ENCODE measurements at regions not wholly inside any gene's neighbourhood (a gene's known extent, or its start where the extent isn't known, plus 50 kb on each side); places are given as distances from the start of the nearest gene placed in this dataset.

- no peak for DNase-seq
- Histone ChIP-seq H3K4me1 (ENCODE audit: insufficient read depth) (no peaks in the 10 kb centered on the region), H3K36me3 (no peaks in the 10 kb centered on the region), H3K4me3 (no peak overlapping the region), H3K27me3 (no peaks in the 10 kb centered on the region), H3K9me3 (no peaks in the 10 kb centered on the region), H3K27ac (no peak overlapping the region)
- TF ChIP-seq POLR2A (IDR thresholded peaks at IDR 0.05) = no peak
- no peak for TF ChIP-seq EP300 (IDR thresholded peaks at IDR 0.05)
- no peak for TF ChIP-seq CTCF (IDR thresholded peaks at IDR 0.05)
- WGBS, 3 donors = 73 to 89% (median 84%) methylated on average over 4 of the region's 4 CpGs
- intact Hi-C loops (cut with DNase I) = no loop called here
These were observed 114.5 kb upstream of the PLXNA2 start for GRCh38 chr1:208358651-208359050.

GRCh38 chr1:208362011-208362410 lies 117.8 kb upstream of the PLXNA2 start:
- Histone ChIP-seq H3K4me1 (ENCODE audit: insufficient read depth) (no peaks in the 10 kb centered on the region), H3K36me3 (no peaks in the 10 kb centered on the region), H3K9me3 (no peaks in the 10 kb centered on the region), H3K27me3 (no peaks in the 10 kb centered on the region), H3K27ac (no peak overlapping the region), H3K4me3 (no peak overlapping the region)
- 71 to 77% (median 74%) methylated on average over 2 of the region's 2 CpGs for WGBS, 3 donors
- DNase-seq = no peak
- intact Hi-C loops (cut with DNase I) = no loop called here
- no peak for TF ChIP-seq EP300 (IDR thresholded peaks at IDR 0.05)
- TF ChIP-seq CTCF (IDR thresholded peaks at IDR 0.05) = no peak

GRCh38 chr1:208366559-208366958 lies 122.4 kb upstream of the PLXNA2 start:
- Histone ChIP-seq H3K27ac (no peak overlapping the region), H3K4me1 (ENCODE audit: insufficient read depth) (no peaks in the 10 kb centered on the region), H3K9me3 (no peaks in the 10 kb centered on the region), H3K4me3 (no peak overlapping the region), H3K36me3 (no peaks in the 10 kb centered on the region), H3K27me3 (no peaks in the 10 kb centered on the region)
- TF ChIP-seq CTCF (IDR thresholded peaks at IDR 0.05) = no peak
- no peak for TF ChIP-seq POLR2A (IDR thresholded peaks at IDR 0.05)
- TF ChIP-seq EP300 (IDR thresholded peaks at IDR 0.05) = no peak
- intact Hi-C loops (cut with DNase I) = no loop called here
- DNase-seq = no peak
- WGBS, 3 donors = 86 to 94% (median 86%) methylated on average over 1 of the region's 1 CpG

- no peaks in the 10 kb centered on the region for H3K27me3 ChIP-seq
- no peaks in the 10 kb centered on the region for H3K4me1 ChIP-seq (ENCODE audit: insufficient read depth)
- no peak overlapping the region for H3K4me3 ChIP-seq
- no peak overlapping the region for H3K27ac ChIP-seq
- no peak for DNase-seq
- 43 to 51% (median 50%) methylated on average over 2 of the region's 2 CpGs for WGBS, 3 donors
- no peaks in the 10 kb centered on the region for H3K9me3 ChIP-seq
- TF ChIP-seq EP300 (IDR thresholded peaks at IDR 0.05) (no peak), POLR2A (IDR thresholded peaks at IDR 0.05) (no peak), CTCF (IDR thresholded peaks at IDR 0.05) (no peak)
- no peaks in the 10 kb centered on the region for H3K36me3 ChIP-seq
- intact Hi-C loops (cut with DNase I) = no loop called here
These were observed 124.9 kb upstream of the PLXNA2 start for GRCh38 chr1:208369045-208369444.

- TF ChIP-seq CTCF (IDR thresholded peaks at IDR 0.05) (no peak), POLR2A (IDR thresholded peaks at IDR 0.05) (no peak), EP300 (IDR thresholded peaks at IDR 0.05) (no peak)
- Histone ChIP-seq H3K36me3 (no peaks in the 10 kb centered on the region), H3K27me3 (no peaks in the 10 kb centered on the region), H3K4me1 (ENCODE audit: insufficient read depth) (no peaks in the 10 kb centered on the region), H3K9me3 (no peaks in the 10 kb centered on the region), H3K4me3 (no peak overlapping the region), H3K27ac (no peak overlapping the region)
- DNase-seq = no peak
- WGBS, 3 donors = 25 to 36% (median 29%) methylated on average over 2 of the region's 2 CpGs
- intact Hi-C loops (cut with DNase I) = no loop called here
These were observed 125.5 kb upstream of the PLXNA2 start for GRCh38 chr1:208369658-208370057.
